ENCODE measurements at regions not wholly inside any gene's neighbourhood (a gene's known extent, or its start where the extent isn't known, plus 50 kb on each side); places are given as distances from the start of the nearest gene placed in this dataset.
"Not testable (repeated sequence)": the region's sequence is repeated elsewhere in the genome, so short reads cannot be mapped to it uniquely, and the experiment has no call there.

DNA sequence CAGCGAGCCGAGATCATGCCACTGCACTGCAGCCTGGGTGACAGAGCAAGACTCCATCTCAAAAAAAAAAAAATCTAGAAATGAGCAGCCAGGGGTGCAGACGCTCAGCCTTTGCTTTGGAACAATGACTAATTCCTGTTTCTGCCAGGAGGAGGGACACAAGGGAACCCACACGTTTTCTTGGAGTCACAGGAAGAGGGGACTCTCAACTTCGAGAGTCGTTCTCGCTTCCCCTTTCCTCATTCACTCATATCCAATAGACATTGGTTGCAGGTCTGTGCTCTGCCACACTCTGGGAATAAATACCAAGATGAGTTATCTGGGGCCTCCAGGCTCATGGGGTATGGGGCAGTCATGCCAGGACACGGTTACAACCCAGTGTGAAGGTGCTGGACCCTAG lies 91.5 kb upstream of the RREB1 start:
- in situ Hi-C loops (cut with MboI; ENCODE audit: low sequenced_read_pairs, unreplicated experiment) = no loop called here
- no peak for DNase-seq (ENCODE audit: low spot score)
- TF ChIP-seq, protein P1, sequence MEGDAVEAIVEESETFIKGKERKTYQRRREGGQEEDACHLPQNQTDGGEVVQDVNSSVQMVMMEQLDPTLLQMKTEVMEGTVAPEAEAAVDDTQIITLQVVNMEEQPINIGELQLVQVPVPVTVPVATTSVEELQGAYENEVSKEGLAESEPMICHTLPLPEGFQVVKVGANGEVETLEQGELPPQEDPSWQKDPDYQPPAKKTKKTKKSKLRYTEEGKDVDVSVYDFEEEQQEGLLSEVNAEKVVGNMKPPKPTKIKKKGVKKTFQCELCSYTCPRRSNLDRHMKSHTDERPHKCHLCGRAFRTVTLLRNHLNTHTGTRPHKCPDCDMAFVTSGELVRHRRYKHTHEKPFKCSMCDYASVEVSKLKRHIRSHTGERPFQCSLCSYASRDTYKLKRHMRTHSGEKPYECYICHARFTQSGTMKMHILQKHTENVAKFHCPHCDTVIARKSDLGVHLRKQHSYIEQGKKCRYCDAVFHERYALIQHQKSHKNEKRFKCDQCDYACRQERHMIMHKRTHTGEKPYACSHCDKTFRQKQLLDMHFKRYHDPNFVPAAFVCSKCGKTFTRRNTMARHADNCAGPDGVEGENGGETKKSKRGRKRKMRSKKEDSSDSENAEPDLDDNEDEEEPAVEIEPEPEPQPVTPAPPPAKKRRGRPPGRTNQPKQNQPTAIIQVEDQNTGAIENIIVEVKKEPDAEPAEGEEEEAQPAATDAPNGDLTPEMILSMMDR (IDR thresholded peaks at IDR 0.05; ENCODE audit: borderline replicate concordance, control extremely low read depth, extremely low read depth, insufficient read depth, missing control alignments) = no peak

DNA sequence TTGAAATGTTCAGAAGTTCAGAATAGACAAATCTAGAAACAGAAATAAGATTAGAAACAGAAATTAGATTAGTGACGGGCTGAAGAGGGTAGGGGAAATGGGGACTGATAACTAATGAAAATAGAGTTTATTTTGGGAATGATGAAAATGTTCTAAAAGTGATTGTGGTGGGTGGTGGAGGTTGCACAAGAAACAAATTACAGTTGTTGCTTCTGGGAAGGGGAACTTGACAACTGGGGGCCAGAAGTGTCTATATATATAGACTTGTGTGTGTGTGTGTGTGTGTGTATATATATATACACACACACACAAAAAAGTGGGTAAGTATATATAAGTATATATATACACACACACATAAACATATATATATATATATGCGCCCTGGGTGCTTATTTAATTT lies 86.5 kb upstream of the RREB1 start:
- in situ Hi-C loops (cut with MboI; ENCODE audit: low sequenced_read_pairs, unreplicated experiment) = no loop called here

DNA sequence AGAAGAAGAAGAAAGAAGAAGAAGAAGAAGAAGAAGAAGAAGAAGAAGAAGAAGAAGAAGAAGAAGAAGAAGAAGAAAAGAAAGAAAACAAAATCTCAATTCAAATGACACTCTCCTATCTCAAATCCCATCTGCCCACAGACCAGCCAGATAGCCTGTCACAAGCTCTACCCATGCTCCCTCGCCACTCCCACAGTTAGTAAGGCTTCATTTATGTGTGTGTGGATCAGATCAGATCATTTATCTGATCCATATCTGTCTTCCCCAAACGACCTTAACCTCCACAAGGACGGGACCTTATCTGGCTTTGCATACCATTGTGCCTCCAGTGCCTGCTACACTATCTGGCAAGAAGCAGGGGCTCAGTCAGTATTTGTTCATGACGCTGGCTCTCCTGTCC lies 81.9 kb upstream of the RREB1 start:
- TF ChIP-seq, protein P1 (IDR thresholded peaks at IDR 0.05; ENCODE audit: borderline replicate concordance, control extremely low read depth, extremely low read depth, insufficient read depth, missing control alignments) = no peak
- DNase-seq (ENCODE audit: low spot score) = no peak
- in situ Hi-C loops (cut with MboI; ENCODE audit: low sequenced_read_pairs, unreplicated experiment) = no loop called here

More for the DNA sequence above, 86.5 kb upstream of the RREB1 start:
- TF ChIP-seq, protein P1 (IDR thresholded peaks at IDR 0.05; ENCODE audit: borderline replicate concordance, control extremely low read depth, extremely low read depth, insufficient read depth, missing control alignments) = no peak
- DNase-seq (ENCODE audit: low spot score) = no peak

DNA sequence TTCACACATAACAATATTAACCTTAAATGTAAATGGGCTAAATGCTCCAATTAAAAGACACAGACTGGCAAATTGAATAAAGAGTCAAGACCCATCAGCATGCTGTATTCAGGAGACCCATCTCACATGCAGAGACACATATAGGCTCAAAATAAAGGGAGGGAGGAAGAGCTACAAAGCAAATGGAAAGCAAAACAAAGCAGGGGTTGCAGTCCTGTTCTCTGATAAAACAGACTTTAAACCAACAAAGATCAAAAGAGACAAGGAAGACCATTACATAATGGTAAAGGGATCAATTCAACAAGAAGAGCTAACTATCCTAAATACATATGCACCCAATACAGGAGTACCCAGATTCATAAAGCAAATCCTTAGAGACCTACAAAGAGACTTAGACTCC lies 78.8 kb upstream of the RREB1 start:
- DNase-seq (ENCODE audit: low spot score); in situ Hi-C loops (cut with MboI; ENCODE audit: low sequenced_read_pairs, unreplicated experiment): not testable (repeated sequence)

DNA sequence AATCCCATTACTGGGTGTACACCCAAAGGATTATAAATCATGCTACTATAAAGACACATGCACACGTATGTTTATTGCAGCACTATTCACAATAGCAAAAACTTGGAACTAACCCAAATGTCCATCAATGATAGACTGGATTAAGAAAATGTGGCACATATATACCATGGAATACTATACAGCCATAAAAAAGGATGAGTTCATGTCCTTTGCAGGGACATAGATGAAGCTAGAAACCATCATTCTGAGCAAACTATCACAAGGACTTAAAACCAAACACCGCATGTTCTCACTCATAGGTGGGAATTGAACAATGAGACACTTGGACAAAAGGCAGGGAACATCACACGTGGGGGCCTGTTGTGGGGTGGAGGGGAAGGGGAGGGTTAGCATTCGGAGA lies 76.8 kb upstream of the RREB1 start:
- in situ Hi-C loops (cut with MboI; ENCODE audit: low sequenced_read_pairs, unreplicated experiment); DNase-seq (ENCODE audit: low spot score): not testable (repeated sequence)

DNA sequence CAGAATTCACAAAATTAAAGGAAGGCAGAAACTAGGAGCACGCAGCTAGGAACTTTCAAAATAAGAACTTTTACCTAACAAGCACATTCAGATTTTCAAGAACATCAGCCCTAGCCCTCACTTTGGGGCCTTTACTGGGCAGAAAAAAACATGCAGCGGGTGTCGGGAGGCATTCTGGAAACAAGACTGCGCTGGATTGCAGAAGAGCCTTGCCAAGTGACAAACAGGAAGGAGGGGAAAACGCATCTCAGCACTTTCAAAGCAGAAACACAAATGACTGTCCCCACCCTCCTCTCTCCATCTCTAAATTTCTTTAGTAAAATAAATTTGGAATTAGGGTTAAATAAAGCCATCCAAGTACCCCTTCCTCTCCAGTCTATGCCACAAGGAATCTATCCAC lies 74.6 kb upstream of the RREB1 start:
- no peak for DNase-seq (ENCODE audit: low spot score)

DNA sequence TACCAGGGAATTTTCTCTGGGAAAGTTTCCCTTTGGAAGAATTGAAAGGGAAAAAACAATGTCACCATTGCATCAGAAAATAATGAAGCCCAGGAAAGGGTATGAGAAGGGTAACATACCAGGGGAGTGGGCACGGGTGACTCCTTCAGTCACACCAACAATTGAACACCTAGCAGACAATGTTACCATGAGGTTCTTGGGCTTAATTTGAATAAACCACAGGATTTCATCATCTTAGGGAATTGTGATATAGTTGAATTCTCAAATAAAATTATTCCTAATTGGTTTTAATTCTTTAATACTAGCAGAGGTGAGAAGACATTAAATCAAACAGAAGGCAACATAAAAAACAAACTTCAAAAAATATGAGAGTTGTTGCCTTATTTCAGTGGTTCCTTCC lies 73.7 kb upstream of the RREB1 start:
- TF ChIP-seq, protein P1 (IDR thresholded peaks at IDR 0.05; ENCODE audit: borderline replicate concordance, control extremely low read depth, extremely low read depth, insufficient read depth, missing control alignments) = no peak
- DNase-seq (ENCODE audit: low spot score) = no peak
- in situ Hi-C loops (cut with MboI; ENCODE audit: low sequenced_read_pairs, unreplicated experiment) = no loop called here

More for the DNA sequence above, 74.6 kb upstream of the RREB1 start:
- TF ChIP-seq, protein P1 (IDR thresholded peaks at IDR 0.05; ENCODE audit: borderline replicate concordance, control extremely low read depth, extremely low read depth, insufficient read depth, missing control alignments) = no peak
- in situ Hi-C loops (cut with MboI; ENCODE audit: low sequenced_read_pairs, unreplicated experiment) = no loop called here

DNA sequence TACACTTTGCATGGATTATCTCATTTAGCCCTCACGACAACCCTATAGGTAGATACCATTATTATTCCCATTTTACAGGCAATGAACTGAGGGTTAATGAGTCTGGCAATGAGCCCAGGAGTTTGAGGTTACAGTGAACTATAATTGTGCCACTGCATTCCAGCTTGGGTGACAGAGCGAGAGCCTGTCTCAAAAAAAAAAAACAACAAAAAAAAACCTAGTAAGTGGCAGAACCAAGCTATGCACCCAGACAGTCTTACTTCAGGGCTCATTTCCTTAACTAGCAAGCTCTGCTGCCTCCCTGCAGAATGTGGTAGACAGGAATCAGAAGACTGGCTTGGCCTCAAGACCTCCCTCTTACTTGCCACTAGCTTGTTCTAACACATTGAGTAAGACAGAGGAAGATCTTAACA lies 71.9 kb upstream of the RREB1 start:
- in situ Hi-C loops (cut with MboI; ENCODE audit: low sequenced_read_pairs, unreplicated experiment) = no loop called here
- TF ChIP-seq, protein P1 (IDR thresholded peaks at IDR 0.05; ENCODE audit: borderline replicate concordance, control extremely low read depth, extremely low read depth, insufficient read depth, missing control alignments) = no peak
- no peak for DNase-seq (ENCODE audit: low spot score)

All from GM13976 (cell line).